ENCODE measurements at regions not wholly inside any gene's neighbourhood (a gene's known extent, or its start where the extent isn't known, plus 50 kb on each side); places are given as distances from the start of the nearest gene placed in this dataset.

GRCh38 chr6:79338493-79338892 lies 104.0 kb upstream of the HMGN3 start:
- no peak for TF ChIP-seq POLR2A (IDR thresholded peaks at IDR 0.05)
- no peak for TF ChIP-seq CTCF (IDR thresholded peaks at IDR 0.05)

Measured in testis (tissue), 2 donors.